Sigmoid colon (tissue), 4 donors: ENCODE measurements at regions not wholly inside any gene's neighbourhood (a gene's known extent, or its start where the extent isn't known, plus 50 kb on each side); places are given as distances from the start of the nearest gene placed in this dataset.

ENCODE experiments used
- EP300 ChIP-seq, 4 donors: sonication (generic); formaldehyde crosslinking; IDR thresholded peaks; one replicate each; pipeline ENCODE4 v1.6.1; 2017; ENCODE audit warnings: antibody characterized with exemption in 4 of 4
- POLR2AphosphoS5 ChIP-seq, 4 donors: sonication (generic); formaldehyde crosslinking; IDR thresholded peaks; one replicate each; pipeline ENCODE4 v1.6.1; 2017; ENCODE audit warnings: antibody characterized with exemption in 4 of 4
- TF ChIP-seq, protein P1 (sequence below), 4 experiments: fragments of 450-650 bp in 3 of 4; fragments of 200-600 bp in 1 of 4; IDR thresholded peaks; one replicate each; pipeline ENCODE4 v1.5.1; 2016 to 2019; ENCODE audit warnings: antibody characterized with exemption in 4 of 4, mild to moderate bottlenecking in 3 of 4, moderate library complexity in 2 of 4

GRCh38 chr14:27371868-27372267, 774.0 kb upstream of the NOVA1 start:
- TF ChIP-seq, protein P1, sequence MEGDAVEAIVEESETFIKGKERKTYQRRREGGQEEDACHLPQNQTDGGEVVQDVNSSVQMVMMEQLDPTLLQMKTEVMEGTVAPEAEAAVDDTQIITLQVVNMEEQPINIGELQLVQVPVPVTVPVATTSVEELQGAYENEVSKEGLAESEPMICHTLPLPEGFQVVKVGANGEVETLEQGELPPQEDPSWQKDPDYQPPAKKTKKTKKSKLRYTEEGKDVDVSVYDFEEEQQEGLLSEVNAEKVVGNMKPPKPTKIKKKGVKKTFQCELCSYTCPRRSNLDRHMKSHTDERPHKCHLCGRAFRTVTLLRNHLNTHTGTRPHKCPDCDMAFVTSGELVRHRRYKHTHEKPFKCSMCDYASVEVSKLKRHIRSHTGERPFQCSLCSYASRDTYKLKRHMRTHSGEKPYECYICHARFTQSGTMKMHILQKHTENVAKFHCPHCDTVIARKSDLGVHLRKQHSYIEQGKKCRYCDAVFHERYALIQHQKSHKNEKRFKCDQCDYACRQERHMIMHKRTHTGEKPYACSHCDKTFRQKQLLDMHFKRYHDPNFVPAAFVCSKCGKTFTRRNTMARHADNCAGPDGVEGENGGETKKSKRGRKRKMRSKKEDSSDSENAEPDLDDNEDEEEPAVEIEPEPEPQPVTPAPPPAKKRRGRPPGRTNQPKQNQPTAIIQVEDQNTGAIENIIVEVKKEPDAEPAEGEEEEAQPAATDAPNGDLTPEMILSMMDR (IDR thresholded peaks at IDR 0.05), result no peak
- no peak for TF ChIP-seq POLR2AphosphoS5 (IDR thresholded peaks at IDR 0.05)
- no peak for TF ChIP-seq EP300 (IDR thresholded peaks at IDR 0.05)
